ENCODE measurements at regions not wholly inside any gene's neighbourhood (a gene's known extent, or its start where the extent isn't known, plus 50 kb on each side); places are given as distances from the start of the nearest gene placed in this dataset.

- H3K4me3 ChIP-seq (ENCODE audit: low read depth, low read length): no peak overlapping the region
- TF ChIP-seq, protein P1, sequence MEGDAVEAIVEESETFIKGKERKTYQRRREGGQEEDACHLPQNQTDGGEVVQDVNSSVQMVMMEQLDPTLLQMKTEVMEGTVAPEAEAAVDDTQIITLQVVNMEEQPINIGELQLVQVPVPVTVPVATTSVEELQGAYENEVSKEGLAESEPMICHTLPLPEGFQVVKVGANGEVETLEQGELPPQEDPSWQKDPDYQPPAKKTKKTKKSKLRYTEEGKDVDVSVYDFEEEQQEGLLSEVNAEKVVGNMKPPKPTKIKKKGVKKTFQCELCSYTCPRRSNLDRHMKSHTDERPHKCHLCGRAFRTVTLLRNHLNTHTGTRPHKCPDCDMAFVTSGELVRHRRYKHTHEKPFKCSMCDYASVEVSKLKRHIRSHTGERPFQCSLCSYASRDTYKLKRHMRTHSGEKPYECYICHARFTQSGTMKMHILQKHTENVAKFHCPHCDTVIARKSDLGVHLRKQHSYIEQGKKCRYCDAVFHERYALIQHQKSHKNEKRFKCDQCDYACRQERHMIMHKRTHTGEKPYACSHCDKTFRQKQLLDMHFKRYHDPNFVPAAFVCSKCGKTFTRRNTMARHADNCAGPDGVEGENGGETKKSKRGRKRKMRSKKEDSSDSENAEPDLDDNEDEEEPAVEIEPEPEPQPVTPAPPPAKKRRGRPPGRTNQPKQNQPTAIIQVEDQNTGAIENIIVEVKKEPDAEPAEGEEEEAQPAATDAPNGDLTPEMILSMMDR (IDR thresholded peaks at IDR 0.05; ENCODE audit: low read depth, low read length, missing control alignments): no peak
- H3K36me3 ChIP-seq (replicated peaks): no peaks in the 10 kb centered on the region
- no peak for DNase-seq
- H3K27me3 ChIP-seq (replicated peaks): no peaks in the 10 kb centered on the region
- no peak overlapping the region for H3K27ac ChIP-seq
- in situ Hi-C loops (cut with HindIII; ENCODE audit: low pct_ligation_motif_present, low sequenced_read_pairs): no loop called here
These were observed 106.5 kb upstream of the DRD2 start for GRCh38 chr11:113581713-113582112.

DNA sequence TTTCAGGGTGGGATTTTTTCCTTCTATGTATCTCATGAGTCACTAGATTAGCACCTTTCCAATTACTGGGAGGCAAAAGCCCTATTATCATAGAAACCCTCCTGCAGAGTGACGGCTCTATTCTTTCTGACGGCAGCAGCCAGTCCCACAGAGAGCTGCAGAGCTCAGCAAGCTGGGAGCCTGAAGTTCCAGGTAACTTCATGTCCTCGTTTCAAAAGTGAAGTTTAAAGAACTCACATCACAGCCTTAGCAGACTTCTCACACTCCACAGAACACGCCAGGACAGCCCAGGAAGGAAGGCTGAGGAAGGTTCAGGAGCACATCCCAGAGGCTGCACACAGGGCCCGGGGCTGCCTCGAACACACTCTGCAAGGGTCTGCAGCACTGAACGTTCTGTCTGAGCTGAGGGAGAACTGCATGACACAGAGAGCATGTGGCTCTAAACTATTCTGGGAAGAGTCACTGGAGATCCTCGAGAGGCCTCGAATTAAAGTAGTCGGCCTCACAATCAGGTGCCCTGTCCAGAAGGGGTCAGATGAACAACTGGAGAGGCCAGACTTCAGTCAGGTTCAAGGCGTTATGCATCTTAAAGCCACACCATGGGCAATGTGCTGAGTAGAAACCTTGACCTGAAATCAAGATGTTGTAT, 104.2 kb upstream of the DRD2 start:
- no peaks in the 10 kb centered on the region for H3K36me3 ChIP-seq (replicated peaks)
- H3K27ac ChIP-seq: no peak overlapping the region
- TF ChIP-seq, protein P1 (IDR thresholded peaks at IDR 0.05; ENCODE audit: low read depth, low read length, missing control alignments): no peak
- no peak overlapping the region for H3K4me3 ChIP-seq (ENCODE audit: low read depth, low read length)
- DNase-seq: no peak
- H3K27me3 ChIP-seq (replicated peaks): no peaks in the 10 kb centered on the region
- in situ Hi-C loops (cut with HindIII; ENCODE audit: low pct_ligation_motif_present, low sequenced_read_pairs): no loop called here

DNA sequence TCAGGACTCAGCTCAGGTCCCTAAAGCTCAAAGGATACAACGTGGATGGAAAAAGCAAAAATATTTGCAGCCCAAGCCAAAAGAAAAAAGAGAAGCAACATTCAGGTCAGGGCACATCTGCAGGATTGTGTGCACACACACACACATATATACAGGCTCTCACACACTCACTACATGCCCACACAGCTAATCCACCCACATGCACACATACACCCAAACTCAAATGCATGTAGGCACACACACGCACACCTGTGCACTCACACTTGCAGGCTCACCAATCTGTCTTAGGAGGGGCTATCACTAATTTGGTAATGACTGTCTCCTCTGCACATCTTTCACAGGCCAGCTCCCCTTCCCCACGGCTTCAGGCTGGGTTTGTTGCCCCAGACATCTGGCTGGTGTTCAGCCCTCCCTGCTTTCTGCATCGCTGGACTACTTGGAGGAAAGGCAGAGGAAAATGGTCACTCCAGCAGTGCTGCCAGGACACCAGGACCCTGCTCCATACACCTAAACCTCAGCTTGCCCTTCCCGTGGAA, 103.6 kb upstream of the DRD2 start:
- no peak for DNase-seq
- H3K27me3 ChIP-seq (replicated peaks): no peaks in the 10 kb centered on the region
- H3K27ac ChIP-seq: no peak overlapping the region
- H3K36me3 ChIP-seq (replicated peaks): no peaks in the 10 kb centered on the region
- TF ChIP-seq, protein P1 (IDR thresholded peaks at IDR 0.05; ENCODE audit: low read depth, low read length, missing control alignments): no peak
- in situ Hi-C loops (cut with HindIII; ENCODE audit: low pct_ligation_motif_present, low sequenced_read_pairs): no loop called here
- no peak overlapping the region for H3K4me3 ChIP-seq (ENCODE audit: low read depth, low read length)

- no peak for DNase-seq
- Histone ChIP-seq H3K27me3 (replicated peaks) (no peaks in the 10 kb centered on the region), H3K27ac (no peak overlapping the region), H3K4me3 (ENCODE audit: low read depth, low read length) (no peak overlapping the region), H3K36me3 (replicated peaks) (no peaks in the 10 kb centered on the region)
- TF ChIP-seq, protein P1 (IDR thresholded peaks at IDR 0.05; ENCODE audit: low read depth, low read length, missing control alignments): no peak
- in situ Hi-C loops (cut with HindIII; ENCODE audit: low pct_ligation_motif_present, low sequenced_read_pairs): no loop called here
These were observed 102.8 kb upstream of the DRD2 start for GRCh38 chr11:113578033-113578380.

DNA sequence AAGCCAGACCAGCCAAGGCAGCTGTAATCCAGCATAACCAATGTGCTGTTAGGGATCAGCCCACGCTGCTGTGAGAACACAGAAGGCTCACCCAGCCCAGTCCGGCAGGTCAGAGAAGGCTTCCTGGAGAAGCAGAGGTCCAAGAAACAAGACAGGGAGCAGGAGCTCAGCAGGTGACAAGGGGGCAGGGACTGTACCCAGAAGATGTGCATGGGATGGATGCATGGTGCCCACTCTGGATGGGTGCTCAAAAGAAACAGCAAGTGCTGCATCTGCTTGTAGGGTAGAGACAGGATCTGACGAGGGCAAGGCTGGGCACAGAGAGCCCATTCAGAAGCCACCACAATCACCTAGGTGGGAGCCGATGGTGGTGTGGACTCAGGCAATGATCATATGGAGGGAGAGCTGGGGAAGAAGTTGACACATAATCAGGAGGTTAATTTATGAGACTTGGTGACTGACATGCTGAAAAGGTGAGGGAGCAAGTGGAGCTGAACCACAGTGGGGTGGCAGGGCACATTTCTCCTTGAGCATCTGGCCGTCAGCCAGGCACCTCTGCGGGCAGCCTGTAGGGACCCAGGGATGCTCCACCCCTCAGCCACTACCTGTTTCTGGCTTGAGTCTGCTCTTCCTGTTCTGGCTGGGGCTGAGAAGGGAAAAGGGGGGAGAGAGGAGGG, 102.3 kb upstream of the DRD2 start:
- in situ Hi-C loops (cut with HindIII; ENCODE audit: low pct_ligation_motif_present, low sequenced_read_pairs): no loop called here

More for the DNA sequence above, 102.3 kb upstream of the DRD2 start:
- Histone ChIP-seq H3K27ac (no peak overlapping the region), H3K36me3 (replicated peaks) (no peaks in the 10 kb centered on the region), H3K4me3 (ENCODE audit: low read depth, low read length) (no peak overlapping the region), H3K27me3 (replicated peaks) (no peaks in the 10 kb centered on the region)
- no peak for DNase-seq
- TF ChIP-seq, protein P1 (IDR thresholded peaks at IDR 0.05; ENCODE audit: low read depth, low read length, missing control alignments): no peak

Measured in brain microvascular endothelial cell (primary cell).